ENCODE measurements at regions not wholly inside any gene's neighbourhood (a gene's known extent, or its start where the extent isn't known, plus 50 kb on each side); places are given as distances from the start of the nearest gene placed in this dataset.

DNA sequence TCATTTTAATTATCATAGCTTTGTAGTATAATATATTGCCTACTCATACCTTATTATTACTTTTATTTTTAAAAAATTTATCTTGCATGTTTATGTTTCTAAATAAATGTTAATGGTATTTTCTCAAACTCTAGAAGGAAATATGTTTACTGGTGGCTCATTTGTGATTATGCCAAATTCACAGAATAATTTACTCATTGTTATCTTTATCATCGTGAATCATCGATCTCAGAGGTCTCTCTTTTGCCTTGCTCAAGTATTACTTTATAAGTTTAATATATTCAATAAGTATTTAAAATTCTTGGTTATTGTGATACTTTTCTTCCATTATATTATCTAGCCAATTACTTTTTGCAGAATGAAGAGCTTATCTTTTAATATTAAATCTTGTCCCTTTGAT, 836.7 kb upstream of the ADAMTS5 start:
- TF ChIP-seq, protein P1, sequence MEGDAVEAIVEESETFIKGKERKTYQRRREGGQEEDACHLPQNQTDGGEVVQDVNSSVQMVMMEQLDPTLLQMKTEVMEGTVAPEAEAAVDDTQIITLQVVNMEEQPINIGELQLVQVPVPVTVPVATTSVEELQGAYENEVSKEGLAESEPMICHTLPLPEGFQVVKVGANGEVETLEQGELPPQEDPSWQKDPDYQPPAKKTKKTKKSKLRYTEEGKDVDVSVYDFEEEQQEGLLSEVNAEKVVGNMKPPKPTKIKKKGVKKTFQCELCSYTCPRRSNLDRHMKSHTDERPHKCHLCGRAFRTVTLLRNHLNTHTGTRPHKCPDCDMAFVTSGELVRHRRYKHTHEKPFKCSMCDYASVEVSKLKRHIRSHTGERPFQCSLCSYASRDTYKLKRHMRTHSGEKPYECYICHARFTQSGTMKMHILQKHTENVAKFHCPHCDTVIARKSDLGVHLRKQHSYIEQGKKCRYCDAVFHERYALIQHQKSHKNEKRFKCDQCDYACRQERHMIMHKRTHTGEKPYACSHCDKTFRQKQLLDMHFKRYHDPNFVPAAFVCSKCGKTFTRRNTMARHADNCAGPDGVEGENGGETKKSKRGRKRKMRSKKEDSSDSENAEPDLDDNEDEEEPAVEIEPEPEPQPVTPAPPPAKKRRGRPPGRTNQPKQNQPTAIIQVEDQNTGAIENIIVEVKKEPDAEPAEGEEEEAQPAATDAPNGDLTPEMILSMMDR (IDR thresholded peaks at IDR 0.05; ENCODE audit: low read depth, low read length) = no peak
- no peak for TF ChIP-seq POLR2A (IDR thresholded peaks at IDR 0.05; ENCODE audit: extremely low read depth, insufficient read length)
- TF ChIP-seq, protein P2, sequence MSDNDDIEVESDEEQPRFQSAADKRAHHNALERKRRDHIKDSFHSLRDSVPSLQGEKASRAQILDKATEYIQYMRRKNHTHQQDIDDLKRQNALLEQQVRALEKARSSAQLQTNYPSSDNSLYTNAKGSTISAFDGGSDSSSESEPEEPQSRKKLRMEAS (IDR thresholded peaks at IDR 0.05; ENCODE audit: low read depth, low read length) = no peak
- TF ChIP-seq MYC (IDR thresholded peaks at IDR 0.05; ENCODE audit: low read depth, low read length) = no peak

Measured in NB4 (cell line).